HG02973 (cell line): ENCODE measurements at regions not wholly inside any gene's neighbourhood (a gene's known extent, or its start where the extent isn't known, plus 50 kb on each side); places are given as distances from the start of the nearest gene placed in this dataset.

Experiments used
- ATAC-seq: cut with Tn5 transposase; IDR thresholded peaks from one replicate; pipeline ENCODE4 v1.9.1; 2021; ENCODE audit warnings: moderate library complexity; ENCODE audit not compliant: unreplicated experiment

GRCh38 chr21:28110074-28110473 lies 882.6 kb downstream of the LTN1 start:
- ATAC-seq: no peak

- no peak for ATAC-seq
Measured at GRCh38 chr21:28106370-28106890, 886.2 kb downstream of the LTN1 start.

GRCh38 chr21:28104346-28104745 lies 888.3 kb downstream of the LTN1 start:
- no peak for ATAC-seq

- ATAC-seq: no peak
Measured at GRCh38 chr21:28100366-28100765, 892.3 kb downstream of the LTN1 start.

GRCh38 chr21:28099001-28099705 lies 893.5 kb downstream of the LTN1 start:
- no peak for ATAC-seq

- no peak for ATAC-seq
Measured at GRCh38 chr21:28091466-28091865, 901.2 kb downstream of the LTN1 start.

GRCh38 chr21:28090546-28090945 lies 902.1 kb downstream of the LTN1 start:
- ATAC-seq: no peak

GRCh38 chr21:28089599-28090441 lies 902.9 kb downstream of the LTN1 start:
- no peak for ATAC-seq

GRCh38 chr21:28086861-28087581 lies 905.7 kb downstream of the LTN1 start:
- no peak for ATAC-seq

GRCh38 chr21:28084951-28085350 lies 907.7 kb downstream of the LTN1 start:
- no peak for ATAC-seq

GRCh38 chr21:28083350-28083749 lies 909.3 kb downstream of the LTN1 start:
- no peak for ATAC-seq

GRCh38 chr21:28078126-28078525 lies 914.6 kb downstream of the LTN1 start:
- ATAC-seq: no peak

GRCh38 chr21:28074676-28075075 lies 918.0 kb downstream of the LTN1 start:
- no peak for ATAC-seq

GRCh38 chr21:28072601-28073000 lies 920.1 kb downstream of the LTN1 start:
- no peak for ATAC-seq

- no peak for ATAC-seq
Measured at GRCh38 chr21:28069450-28069923, 923.2 kb downstream of the LTN1 start.

GRCh38 chr21:28068455-28069358 lies 924.0 kb downstream of the LTN1 start:
- ATAC-seq: no peak

GRCh38 chr21:28066596-28067387 lies 925.9 kb downstream of the LTN1 start:
- ATAC-seq: no peak

GRCh38 chr21:28066076-28066475 lies 926.6 kb downstream of the LTN1 start:
- no peak for ATAC-seq
